NCI-H748 treated with DMSO at 0.1 percent for 48 hours (cell line): ENCODE measurements at regions not wholly inside any gene's neighbourhood (a gene's known extent, or its start where the extent isn't known, plus 50 kb on each side); places are given as distances from the start of the nearest gene placed in this dataset.

Source experiments
- DNase-seq: peaks from one replicate; lab custom pipeline; 2025; lab: John Stamatoyannopoulos, UW

DNA sequence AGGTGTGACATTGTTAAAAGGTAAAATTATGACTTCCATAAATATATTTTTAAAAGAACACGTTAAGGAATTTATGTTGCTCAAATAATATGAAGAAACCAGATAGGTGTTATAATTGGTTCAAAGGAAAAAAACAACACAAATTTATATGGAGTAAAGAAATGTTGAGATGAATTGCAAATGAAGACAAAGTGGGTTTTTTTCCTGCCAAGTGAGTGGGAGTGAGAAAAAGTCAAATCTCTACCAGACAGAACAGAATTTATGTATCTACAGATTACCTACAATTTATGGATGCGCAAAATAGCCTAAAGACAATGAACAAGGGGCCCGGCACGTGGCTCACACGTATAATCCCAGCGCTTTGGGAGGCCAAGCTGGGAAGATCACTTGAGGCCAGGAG, 159.7 kb upstream of the SLC1A4 start:
- no peak for DNase-seq

DNA sequence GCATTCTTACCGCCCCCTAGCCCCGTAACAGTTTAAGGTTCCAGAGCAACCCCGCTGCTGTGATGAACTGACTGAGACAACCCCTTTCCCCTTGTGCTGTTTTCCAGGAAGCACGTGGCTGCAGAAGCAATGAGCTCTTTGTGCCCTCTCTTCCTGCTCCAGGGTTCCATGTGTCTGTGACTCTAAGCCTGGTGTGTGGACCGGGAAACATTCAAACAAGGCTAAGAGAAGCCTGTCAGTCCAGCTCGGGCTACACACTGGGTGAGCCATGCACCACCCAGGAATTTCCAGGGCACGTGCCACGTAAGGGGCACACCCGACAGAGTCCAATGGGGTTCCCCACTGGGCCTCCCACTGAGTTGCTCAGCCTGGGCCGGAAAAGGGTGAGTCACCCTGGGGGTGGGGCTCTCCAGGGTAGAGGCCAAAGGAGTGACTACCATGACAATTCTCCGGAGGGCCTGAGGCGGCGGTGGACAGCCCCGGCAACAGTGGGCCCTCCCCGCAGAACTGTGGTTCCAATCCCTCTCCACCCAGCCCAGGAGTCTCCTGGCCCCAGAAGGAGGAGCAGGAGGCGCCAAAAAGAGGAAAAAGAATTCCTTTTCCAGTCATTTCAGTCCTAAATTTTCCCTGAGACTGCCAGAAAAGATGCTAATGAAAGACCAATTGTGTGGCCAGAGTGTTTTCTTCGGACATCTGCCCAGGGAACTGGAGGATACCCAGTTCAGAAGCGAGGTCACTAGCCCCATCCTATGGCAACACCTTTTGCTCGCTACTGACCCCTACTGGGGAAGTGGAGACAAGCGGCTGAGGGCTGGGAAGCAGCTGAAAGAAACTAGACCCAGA, 157.8 kb upstream of the SLC1A4 start:
- DNase-seq = no peak

DNA sequence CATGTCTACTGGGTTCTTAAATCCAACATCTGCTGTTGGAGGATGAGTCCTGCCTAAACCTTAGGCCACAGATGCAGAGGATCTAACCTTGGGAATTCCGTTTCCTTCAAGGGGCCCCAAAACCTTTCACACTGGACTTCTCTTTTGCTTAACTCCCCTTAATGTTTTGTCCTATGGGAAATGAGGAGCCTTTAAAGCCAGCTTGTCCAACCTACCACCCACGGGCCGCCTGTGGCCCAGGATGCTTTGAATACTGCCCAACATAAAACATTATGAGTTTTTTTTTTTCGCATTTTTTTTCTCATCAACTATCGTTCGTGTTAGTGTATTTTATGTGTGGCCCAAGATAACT, 157.2 kb upstream of the SLC1A4 start:
- no peak for DNase-seq

DNA sequence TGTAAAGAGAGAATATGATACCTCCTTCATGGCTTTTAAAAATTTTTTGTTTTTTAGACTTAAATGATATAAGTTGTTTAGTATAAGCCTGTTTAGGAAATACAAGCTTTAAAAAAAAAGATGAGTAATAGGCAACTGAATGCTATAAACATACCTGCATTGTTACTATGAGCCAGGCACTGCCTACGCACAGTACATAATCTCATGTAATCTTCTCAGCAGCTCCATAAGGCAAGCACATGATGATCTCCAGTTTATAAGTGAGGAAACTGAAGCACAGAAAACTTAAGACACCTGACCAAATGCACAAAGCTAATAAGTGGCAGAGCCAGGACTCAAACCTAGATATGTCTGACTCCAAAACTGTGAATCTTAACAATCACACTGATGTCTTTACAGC, 156.3 kb upstream of the SLC1A4 start:
- no peak for DNase-seq

DNA sequence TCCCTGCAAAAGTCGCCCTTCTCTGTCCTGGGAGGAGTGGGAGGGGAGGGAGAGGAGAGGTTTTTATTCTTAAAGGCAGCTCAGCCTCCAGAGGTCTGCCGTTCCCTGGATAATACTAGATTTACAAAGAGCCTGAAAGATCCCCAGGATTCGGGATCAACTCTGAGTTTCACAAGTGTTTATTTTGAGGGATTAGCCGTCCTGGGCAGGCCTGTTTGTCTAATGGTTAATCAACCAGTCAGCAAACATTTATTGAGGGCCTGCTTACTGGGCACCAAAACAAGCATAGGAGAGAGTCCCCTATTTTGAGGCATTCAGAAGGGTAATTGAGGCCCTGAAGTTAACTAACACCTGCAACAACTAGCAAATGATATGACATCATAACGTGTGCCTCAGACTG, 152.6 kb upstream of the SLC1A4 start:
- DNase-seq = no peak

DNA sequence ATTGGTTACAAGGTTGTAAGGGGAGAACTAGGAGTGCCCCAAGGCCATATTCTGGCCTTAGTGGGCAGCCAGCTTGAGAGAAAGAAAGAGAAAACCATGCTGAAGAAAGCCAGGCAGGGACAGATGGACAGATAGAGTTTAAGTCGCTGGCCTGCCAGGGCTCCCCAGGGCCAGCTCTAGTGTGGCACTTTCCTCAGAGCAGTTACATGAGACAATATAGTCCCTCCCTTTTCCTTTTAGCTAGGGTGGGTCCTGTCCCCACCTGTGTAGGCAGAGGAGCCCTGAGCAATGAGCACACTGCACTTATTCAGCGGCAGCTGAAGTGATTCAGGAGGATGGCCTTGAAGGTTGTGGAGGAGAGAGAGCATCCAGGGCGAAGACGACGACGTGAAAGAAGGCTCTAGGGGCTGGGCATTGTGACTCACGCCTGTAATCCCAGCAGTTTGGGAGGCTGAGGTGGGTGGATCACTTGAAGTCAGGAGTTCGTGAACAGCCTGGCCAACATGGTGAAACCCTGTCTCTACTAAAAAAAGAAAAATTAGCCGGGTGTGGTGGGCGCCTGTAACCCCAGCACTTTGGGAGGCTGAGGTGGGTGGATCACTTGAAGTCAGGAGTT, 152.0 kb upstream of the SLC1A4 start:
- DNase-seq = no peak

DNA sequence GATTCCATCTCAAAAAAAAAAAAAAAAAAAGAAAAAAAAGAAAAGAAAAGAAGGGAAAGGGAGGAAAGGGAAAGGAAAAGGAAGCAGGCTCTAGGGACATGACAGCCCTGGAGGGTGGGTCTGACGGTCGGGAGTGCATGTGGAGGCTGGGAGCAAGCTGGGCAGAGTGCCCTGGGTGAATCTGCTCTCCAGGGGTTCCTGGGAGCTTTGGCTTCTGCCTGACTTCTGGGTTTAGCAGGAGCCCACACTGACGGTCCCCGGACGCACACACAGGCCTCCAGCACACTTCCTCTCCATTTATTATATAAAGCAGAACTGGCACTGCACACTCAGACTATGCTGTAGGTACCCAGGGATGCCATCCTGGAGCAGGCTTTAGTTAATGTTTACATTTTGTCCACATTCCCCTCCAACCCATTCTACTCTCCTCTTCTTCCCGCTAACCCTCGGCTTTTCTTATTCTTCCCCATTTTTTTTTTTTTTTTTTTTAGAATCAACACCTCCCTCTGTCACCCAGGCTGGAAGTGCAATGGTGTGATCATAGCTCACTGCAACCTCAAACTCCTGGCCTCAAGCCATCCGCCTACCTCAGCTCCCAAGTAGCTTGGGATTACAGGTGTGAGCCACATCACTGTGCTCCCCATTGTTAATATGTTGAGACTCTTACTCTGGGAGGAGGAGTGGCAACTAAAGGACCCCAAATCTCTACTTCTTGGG, 151.1 kb upstream of the SLC1A4 start:
- no peak for DNase-seq

DNA sequence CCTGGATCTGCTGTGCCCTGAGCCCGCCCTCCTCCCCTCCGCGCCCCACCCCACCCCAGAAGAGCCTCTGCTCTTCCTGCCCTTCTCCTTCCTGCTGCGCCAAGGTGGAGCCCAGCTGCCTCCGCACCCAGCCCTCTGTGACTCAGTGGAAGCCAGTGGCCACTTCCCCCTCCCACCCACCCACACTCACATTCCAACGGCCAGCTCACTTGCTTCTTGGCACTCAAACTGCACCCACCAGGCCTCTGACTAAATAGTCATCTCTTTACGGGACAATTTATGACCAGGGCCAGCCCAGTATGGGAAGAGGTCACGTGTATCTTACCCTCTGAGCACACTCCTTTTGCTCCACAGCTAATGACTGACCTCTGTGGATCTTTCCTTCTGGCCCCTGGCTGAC, 150.4 kb upstream of the SLC1A4 start:
- no peak for DNase-seq

DNA sequence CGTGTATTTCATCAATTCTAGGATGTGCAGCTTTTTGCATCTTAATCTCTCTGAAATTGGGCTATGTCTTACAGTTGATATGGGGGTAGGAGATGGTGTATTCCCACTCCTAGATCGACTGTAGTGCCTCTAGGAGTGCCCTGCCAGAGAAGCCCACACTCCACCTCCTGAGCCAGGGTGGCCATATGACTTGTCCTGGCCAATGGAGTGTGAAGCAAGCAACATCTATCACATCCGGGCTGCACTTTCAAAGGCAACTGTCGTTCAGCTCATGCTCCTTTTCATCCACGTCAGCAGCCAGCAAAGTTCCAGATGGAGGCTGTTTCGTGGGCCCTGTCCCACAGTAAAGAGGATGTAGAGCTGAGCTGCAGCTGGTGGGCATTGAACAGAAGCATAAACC, 149.4 kb upstream of the SLC1A4 start:
- DNase-seq = no peak

DNA sequence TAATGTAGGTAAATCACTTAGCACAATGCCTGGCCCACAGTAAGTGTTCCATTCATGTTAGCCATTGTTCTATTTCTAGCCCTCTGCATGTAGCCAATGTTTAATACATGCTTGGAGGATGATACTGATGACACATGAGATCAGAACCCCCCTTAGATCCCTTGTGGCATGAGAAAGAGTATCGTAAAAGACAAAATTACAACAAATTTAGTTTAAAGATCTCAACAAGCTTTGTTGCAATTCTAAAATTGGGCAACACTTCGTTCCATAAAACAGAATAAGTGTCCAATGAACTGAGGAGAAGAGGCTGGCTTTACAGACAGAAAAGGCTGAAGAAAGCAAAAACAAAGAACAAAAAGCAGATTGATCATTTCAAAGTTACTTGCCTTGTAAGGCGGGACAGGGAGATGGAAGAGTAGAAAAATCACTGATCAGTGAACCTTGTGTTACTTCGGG, 148.7 kb upstream of the SLC1A4 start:
- no peak for DNase-seq

DNA sequence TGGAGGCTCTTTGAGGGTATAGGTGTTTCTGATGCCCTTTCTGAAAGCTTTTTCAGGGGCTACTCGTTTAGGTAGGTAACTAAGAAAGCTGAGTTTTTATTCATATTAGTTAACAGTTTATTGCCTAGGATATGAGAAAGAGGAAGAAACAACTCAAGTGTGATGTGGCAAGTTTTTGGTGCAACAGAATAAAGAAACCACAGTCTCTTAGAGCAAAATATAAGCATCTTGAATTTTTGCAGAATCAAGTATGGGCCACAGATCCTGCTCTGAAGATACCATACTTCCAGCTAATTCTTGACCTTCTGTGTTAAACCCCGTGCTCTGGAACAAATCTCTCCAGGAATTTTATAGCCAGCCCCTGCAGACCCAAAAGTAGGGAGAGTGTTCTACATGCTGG, 147.7 kb upstream of the SLC1A4 start:
- no peak for DNase-seq

DNA sequence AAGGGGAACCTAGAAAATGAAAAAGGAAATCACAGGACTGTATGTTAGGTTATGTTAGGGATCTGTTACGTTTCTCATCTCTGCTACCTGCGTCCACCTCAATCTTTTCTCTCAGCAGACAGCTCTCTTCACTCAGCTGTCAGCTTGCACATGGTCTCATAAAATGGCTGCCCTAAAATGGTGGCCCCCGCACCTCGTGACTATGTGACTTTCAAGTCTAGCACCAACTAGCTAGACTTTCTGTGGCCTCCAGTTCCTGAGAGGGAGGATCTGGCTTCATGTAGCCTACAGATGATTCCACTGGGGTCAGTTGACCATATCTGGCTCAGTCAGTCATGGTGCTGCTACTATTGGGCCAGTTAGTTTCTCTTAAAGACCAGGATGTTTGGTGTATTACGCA, 147.2 kb upstream of the SLC1A4 start:
- DNase-seq = no peak

DNA sequence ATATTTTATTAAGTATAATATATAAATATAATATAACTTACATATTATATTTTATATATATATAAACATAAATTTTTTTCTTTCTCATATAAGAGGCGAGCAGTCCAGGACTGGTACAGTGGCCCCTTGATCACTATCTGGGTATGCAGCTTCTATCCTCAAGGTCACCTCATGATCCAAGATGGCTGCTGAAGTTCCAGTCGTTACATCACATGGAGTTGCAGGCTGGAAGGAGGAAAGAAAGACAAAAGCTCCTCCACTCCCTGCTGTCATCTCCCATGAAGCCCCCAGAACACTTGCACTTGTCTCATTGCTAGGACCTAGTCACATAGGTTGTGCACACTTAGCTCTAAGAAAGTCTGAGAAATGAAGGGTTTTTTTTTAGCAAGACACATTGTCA, 145.1 kb upstream of the SLC1A4 start:
- no peak for DNase-seq

DNA sequence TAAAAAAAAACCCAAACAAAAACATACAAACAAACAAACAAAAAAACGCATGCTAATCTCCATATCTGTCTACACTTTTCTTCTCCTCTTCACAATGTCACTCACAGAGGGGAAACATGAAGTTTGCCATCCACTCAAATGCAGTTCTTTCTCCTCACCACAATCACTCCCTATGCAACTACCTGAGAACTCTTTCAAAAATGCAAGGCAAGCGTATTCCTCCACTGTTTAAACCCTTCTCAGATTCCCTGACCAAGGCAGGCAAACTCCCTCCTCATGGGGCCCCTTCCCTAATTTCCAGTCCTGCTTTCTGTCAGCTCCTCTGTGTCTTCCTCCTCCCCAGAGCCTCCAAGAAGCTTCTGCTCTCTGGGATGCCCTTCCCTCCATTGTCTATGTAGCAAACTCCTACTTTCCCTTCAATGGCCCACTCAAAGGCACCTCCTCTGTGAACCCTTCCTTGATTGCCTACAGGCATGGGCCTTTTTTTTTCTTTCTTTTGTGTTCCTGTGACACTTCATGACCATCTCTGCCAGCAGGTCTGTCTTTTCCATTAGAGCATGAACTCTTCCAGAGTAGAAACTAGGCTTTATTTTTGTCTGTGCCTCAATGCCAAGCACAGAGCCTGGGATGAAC, 143.8 kb upstream of the SLC1A4 start:
- DNase-seq = no peak

DNA sequence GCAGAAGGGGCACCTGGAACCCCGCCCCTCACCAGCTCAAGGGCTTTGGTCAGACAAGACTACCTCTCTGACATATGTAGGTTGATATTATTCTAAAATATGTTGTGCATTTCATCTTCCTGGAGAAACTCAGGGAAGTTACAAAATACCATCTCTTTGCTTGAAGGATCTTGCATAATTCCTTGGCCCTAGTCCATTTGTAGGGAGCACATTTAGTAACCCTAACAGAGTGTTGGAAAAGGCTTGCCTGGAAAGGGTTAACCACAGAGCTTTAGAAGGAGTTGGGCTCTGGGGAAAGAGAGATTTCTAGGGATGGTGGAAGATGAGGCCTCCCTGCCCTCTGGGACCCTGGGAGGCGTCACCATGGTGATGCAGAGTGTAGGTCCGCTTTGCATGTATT, 143.0 kb upstream of the SLC1A4 start:
- no peak for DNase-seq

DNA sequence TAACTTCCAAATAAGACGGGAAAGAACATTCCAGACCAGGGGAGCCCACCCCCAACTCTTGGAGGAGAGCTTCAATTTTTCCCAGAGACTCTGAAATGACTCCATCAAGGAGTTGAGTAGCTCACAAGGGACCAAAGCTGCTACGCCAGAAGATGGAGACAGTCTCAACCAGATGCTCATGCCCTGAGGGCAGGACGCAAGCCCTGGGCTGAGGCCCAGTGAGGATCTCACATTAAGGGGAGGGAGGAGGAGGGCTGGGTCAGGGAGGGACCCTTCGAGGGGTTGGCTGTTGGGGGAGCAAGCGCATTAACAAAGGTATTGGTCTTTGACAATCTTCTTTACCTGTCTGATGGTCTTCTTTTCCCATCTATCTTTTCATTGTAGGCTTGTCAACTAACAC, 141.3 kb upstream of the SLC1A4 start:
- no peak for DNase-seq

DNA sequence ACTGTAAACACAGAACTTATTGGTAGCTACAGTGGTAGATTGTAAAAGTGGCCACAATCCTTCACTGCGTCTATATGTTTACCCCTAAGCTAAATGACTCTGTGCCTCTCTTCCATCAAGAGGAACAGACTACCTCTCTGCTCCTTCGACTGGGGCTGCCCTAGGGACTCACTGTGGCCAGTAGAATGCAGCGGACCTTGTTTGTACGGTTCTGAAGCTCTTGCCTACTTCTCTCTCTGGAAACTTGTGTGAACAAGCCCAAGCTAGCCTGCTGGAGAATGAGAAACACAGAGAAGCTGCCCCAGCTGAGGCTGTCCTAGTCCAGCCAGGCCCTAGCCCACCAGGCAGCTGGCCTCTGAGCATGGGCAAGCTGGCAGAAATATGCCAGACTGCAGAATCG, 140.8 kb upstream of the SLC1A4 start:
- DNase-seq = no peak

DNA sequence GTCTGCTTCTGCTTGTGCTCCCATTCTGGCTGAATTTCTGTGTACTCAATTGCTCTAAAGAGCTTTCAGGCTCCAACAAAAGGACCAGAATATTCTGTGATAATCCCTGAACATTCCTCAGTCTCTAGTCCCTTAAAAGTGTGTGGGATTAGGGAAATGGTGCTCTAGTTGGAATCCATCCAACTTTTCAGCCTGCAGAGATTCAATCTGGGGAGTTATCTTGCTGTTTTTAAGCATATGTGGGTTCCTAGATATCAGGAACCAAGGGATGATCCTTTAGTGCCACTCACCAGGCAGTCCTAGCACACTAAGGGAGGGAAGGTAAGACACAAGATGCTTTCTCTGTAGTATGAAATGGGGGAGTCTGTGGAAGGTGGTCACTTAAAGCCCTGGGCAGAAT, 140.3 kb upstream of the SLC1A4 start:
- no peak for DNase-seq

DNA sequence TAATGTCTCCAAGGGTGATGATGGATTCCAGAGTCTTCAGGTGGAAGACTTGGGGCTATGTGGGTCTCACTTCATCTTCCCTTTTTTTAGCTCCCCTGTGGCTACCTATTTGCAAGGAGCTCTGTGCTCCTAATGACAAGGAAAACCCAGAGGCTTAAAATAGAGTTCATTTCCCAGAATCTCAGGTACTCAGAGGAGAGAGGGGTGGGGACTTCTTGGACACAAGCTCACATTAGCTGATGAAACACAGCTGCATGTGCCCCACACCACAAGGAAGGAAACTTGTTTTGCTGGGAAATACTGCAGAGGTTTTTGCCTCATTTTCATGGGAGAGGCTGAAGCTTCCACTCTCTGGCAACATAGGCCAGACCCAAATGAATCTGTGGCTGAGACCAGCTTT, 138.6 kb upstream of the SLC1A4 start:
- DNase-seq = no peak

DNA sequence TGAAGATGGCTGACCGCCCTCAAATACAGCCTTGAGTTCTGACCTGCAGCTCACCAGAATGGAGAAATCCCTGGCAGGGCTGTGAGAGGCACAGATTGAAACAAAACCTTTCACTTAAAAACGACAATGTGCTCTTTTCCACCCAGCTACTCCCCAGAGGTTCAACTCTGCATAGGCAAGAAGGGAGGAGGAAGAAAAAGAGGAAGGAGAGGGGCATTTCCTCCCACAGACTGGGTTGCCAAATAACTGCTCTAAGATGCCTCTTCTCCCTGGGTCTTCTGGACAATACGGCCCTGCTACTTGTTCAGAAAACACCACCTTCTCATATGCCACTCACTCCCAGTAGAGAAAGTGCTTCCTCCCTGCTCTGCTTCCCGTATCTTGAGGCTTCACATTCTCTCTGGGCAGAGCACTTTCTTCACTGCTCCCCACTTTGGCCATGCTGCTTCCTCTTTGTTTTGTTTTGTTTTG, 136.4 kb upstream of the SLC1A4 start:
- no peak for DNase-seq

DNA sequence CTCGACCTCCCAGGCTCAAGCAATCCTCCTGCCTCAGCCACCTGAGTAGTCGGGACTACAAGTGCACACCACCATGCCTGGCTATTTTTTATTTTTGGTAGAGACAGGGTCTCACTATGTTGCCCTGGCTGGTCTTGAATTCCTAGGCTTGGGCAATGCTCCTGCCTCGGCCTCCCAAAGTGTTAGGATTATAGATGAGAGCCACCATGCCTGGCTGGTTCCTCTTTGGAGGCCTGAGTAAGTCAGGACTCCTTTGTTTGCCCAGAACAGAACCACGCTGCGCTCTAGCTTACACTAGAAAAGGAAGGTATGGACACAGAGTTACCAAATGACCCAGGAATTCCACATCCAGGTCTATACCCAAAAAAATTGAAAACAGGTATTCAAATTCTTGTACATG, 135.9 kb upstream of the SLC1A4 start:
- DNase-seq = no peak

DNA sequence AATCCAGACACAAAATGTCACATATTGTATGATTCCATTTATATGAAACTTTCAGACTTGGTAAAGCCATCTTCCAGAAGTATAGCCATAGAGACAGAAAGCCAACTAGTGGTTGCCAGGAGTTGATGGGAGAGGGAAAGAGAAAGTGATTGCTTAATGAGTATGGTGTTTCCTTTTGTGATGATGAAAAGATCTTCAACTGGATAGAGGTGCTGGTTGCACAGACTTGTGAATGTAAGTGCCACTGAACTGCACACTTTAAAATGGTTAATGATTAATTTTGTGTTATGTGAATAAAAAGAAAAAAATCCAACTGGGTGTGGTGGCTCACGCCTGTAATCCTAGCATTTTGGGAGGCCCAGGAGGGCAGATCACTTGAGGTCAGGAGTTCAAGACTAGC, 135.3 kb upstream of the SLC1A4 start:
- no peak for DNase-seq

DNA sequence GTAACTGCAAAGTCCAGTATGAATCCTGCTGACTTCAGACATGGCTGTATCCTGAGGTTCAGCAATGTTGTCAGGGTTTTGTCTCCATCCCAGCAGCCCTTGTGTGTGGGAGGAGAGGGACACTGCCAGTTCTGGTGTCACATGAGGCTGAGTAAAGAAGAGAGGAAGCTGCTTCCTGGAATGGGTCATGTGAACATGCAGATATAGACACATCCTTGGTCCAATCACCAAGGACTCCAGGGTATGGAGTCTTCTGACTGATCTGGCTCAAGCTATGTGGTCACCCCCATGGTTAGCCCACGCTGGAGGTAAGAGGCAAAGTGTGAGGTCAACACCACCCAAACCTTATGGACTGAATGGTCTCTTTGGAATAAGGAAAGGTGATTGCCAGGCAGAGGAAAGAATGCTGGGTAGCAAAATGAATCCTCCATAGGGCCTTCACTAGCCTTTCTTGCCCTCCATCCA, 134.4 kb upstream of the SLC1A4 start:
- DNase-seq = no peak
